Peyer's patch (tissue), 4 donors: ENCODE measurements at regions not wholly inside any gene's neighbourhood (a gene's known extent, or its start where the extent isn't known, plus 50 kb on each side); places are given as distances from the start of the nearest gene placed in this dataset.

Source experiments
- DNase-seq, 3 donors: peaks; one replicate each; pipeline ENCODE4 v3.0.0-alpha.2; 2017 to 2019
- H3K27ac ChIP-seq, 4 donors: fragments of 200-600 bp; sonication (generic); one replicate each; pipeline ENCODE4 v1.5.1; 2016 to 2019
- H3K27me3 ChIP-seq, 2 donors: fragments of 200-600 bp; sonication (generic); one replicate each; pipeline ENCODE4 v1.5.1; 2019
- H3K36me3 ChIP-seq, 3 donors: fragments of 200-600 bp; sonication (generic); one replicate each; pipeline ENCODE4 v1.5.1; 2016 to 2019
- H3K4me1 ChIP-seq, 4 donors: fragments of 200-600 bp; sonication (generic); one replicate each; pipeline ENCODE4 v1.5.1; 2016 to 2019
- H3K4me3 ChIP-seq, 4 donors: fragments of 200-600 bp; sonication (generic); 1 replicate in 3 of 4; 2 replicates in 1 of 4; pipeline ENCODE4 v1.5.1; 2016 to 2019; ENCODE audit warnings: mild to moderate bottlenecking in 1 of 4
- H3K9me3 ChIP-seq, 4 donors: fragments of 200-600 bp; sonication (generic); one replicate each; pipeline ENCODE4 v1.5.1; 2016 to 2019; ENCODE audit warnings: mild to moderate bottlenecking in 1 of 4
- POLR2A ChIP-seq, 2 donors: fragments of 450-650 bp; IDR thresholded peaks; one replicate each; pipeline ENCODE4 v1.5.1; 2017; ENCODE audit warnings: antibody characterized with exemption in 2 of 2, mild to moderate bottlenecking in 2 of 2, moderate library complexity in 2 of 2
- TF ChIP-seq, protein P1 (sequence below), 6 experiments: fragments of 450-650 bp in 4 of 6; fragments of 200-600 bp in 2 of 6; sonication (generic) in 1 of 6; IDR thresholded peaks; one replicate each; pipeline ENCODE4 v1.5.1; 2017 to 2019; ENCODE audit warnings: antibody characterized with exemption in 6 of 6, mild to moderate bottlenecking in 3 of 6, moderate library complexity in 1 of 6

DNA sequence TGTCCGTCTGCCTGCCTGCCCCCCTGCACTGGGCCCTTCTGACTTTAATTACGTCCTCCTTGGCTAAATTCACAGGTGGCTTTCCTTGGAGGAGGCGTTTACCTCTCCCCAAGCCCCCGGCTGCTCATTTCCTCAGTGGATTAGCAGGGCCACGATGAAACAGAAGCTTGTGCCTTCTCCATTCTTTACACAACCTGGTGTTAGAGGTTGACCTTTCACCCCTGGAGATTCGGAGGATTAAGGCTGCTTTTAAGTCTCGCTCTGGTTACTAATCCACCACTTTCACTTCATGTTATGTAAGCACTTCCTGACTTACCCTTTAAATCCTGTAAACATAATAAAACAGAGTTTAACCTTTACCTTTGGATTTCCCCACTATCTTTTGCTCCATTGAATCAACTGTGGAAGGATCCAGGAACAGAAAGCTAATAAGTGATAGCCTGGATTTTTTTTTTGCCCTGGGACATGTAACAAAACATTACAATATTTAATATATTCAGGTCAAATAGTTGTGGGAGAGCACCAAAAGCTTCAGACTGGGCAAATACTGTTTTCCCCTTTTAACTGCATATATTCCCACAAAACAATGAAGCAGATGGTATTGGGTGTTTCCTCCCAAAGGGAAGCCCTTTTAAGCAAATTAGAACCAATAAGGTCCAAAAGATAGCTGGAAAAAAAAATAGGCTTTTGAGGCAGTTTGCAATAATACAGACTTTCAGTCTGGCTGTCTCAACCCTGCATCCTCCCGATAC lies 370.2 kb downstream of the EN1 start:
- no peaks in the 10 kb centered on the region for H3K4me1 ChIP-seq
- TF ChIP-seq, protein P1, sequence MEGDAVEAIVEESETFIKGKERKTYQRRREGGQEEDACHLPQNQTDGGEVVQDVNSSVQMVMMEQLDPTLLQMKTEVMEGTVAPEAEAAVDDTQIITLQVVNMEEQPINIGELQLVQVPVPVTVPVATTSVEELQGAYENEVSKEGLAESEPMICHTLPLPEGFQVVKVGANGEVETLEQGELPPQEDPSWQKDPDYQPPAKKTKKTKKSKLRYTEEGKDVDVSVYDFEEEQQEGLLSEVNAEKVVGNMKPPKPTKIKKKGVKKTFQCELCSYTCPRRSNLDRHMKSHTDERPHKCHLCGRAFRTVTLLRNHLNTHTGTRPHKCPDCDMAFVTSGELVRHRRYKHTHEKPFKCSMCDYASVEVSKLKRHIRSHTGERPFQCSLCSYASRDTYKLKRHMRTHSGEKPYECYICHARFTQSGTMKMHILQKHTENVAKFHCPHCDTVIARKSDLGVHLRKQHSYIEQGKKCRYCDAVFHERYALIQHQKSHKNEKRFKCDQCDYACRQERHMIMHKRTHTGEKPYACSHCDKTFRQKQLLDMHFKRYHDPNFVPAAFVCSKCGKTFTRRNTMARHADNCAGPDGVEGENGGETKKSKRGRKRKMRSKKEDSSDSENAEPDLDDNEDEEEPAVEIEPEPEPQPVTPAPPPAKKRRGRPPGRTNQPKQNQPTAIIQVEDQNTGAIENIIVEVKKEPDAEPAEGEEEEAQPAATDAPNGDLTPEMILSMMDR (IDR thresholded peaks at IDR 0.05) = no peak
- no peak for TF ChIP-seq POLR2A (IDR thresholded peaks at IDR 0.05)
- H3K36me3 ChIP-seq = no peaks in the 10 kb centered on the region
- H3K27ac ChIP-seq = no peak overlapping the region
- H3K9me3 ChIP-seq = no peaks in the 10 kb centered on the region
- DNase-seq = no peak
- no peaks in the 10 kb centered on the region for H3K27me3 ChIP-seq
- no peak overlapping the region for H3K4me3 ChIP-seq

DNA sequence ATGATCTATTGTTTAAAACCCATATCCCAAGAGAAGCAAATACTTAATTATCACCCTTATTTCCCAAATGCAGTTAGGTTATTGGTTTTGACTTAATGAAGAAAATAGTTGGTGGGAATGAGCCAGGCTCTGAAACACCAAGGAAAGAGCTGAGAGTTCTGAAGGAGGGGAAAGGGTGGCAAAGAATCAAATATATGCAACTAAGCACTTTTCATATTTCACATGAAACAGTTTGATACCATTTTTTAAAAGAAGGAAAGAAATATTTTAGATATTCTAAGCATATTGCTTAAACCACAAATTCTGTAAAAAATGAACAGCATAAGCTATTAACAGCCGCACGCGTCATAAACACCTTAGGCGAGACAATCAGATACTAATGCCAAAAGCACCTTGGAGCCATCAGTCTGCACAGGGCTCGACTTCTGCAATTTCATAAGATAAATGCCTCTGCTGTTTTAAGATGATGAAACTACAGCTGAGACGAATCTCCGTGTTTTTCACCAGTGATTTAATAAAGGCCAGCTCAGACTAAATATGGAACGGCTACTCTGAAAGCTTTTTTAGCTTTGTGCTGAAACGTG lies 371.7 kb downstream of the EN1 start:
- Histone ChIP-seq H3K36me3 (no peaks in the 10 kb centered on the region), H3K27me3 (no peaks in the 10 kb centered on the region), H3K4me1 (no peaks in the 10 kb centered on the region), H3K9me3 (no peaks in the 10 kb centered on the region), H3K27ac (no peak overlapping the region), H3K4me3 (no peak overlapping the region)
- DNase-seq = no peak
- TF ChIP-seq, protein P1 (IDR thresholded peaks at IDR 0.05) = no peak
- TF ChIP-seq POLR2A (IDR thresholded peaks at IDR 0.05) = no peak

DNA sequence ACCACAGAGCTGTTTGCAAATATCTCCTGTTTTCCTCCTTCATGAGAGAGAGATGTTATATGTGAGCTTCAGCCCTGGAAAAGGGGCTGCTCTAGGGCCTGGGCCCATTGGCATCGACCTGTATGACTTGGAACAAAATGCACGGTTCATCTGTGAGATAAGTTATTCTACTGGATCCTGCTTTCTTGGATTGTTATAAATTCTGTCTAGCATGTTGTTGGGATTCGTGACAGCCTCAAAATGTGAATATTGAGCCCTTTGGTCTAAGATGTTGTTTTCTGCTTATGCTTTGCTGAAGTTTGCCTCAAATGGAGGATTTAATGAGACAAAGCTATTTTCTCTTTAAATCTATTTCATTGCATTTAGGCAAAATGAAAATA lies 372.9 kb downstream of the EN1 start:
- H3K36me3 ChIP-seq = no peaks in the 10 kb centered on the region
- H3K4me3 ChIP-seq = no peak overlapping the region
- H3K9me3 ChIP-seq = no peaks in the 10 kb centered on the region
- no peak for DNase-seq
- H3K27me3 ChIP-seq = no peaks in the 10 kb centered on the region
- H3K4me1 ChIP-seq = no peaks in the 10 kb centered on the region
- TF ChIP-seq, protein P1 (IDR thresholded peaks at IDR 0.05) = no peak
- no peak for TF ChIP-seq POLR2A (IDR thresholded peaks at IDR 0.05)
- H3K27ac ChIP-seq = no peak overlapping the region

DNA sequence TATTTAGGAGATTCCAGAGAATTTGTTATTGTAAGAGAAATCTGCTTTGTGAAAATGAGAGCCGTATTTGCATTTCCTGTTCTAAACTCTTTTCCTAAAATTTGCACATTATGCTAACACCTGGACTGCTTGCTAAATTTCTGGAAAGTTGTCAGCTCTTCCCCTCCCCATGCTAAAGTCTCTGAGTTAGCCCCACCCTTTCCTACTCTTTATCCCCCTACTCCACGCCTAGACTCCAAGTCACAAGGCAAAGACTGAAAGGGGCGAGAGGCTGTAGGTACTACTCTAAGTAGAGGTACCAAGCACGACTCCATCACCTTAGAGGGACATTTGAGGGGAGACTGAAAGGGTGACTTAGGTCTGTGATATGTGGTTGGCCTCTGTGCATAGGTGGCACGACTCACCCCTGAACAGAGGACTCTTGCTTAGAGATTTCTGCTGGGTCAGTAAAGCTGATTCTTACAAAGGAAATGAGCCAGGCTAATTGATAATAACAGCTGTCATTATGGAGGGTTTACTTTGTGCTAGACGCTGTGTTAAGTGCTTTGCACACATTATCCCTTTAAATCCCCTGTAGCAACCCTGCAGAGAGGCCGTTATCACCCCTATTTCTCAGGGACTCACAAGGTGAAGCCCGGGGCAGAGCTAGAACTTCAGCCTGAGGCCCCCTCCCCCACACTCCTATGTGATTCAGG lies 373.5 kb downstream of the EN1 start:
- Histone ChIP-seq H3K9me3 (no peaks in the 10 kb centered on the region), H3K4me1 (no peaks in the 10 kb centered on the region), H3K27ac (no peak overlapping the region), H3K4me3 (no peak overlapping the region), H3K36me3 (no peaks in the 10 kb centered on the region), H3K27me3 (no peaks in the 10 kb centered on the region)
- DNase-seq = no peak
- TF ChIP-seq, protein P1 (IDR thresholded peaks at IDR 0.05) = no peak
- no peak for TF ChIP-seq POLR2A (IDR thresholded peaks at IDR 0.05)

DNA sequence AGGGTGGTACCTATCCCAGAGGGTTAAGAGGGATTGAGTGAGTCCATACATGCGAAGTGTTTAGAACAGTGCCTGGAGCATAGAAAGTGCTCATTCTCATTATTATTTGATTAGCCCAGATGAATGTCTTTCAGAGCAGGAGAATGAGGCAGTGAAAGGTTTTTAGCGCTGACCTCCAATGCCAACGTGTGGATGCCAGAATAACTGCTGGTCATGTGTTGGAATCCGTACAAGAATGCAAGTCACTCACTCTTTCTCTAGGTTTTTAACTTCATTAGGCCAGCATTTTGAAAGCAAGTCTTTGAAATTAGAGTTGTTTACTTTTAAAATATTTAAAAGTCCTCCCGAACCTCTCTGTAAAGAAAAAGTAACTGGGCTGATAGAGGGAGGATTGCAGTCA lies 374.2 kb downstream of the EN1 start:
- TF ChIP-seq POLR2A (IDR thresholded peaks at IDR 0.05) = no peak
- TF ChIP-seq, protein P1 (IDR thresholded peaks at IDR 0.05) = no peak

More for the DNA sequence above, 374.2 kb downstream of the EN1 start:
- H3K27me3 ChIP-seq = no peaks in the 10 kb centered on the region
- H3K36me3 ChIP-seq = no peaks in the 10 kb centered on the region
- H3K9me3 ChIP-seq = no peaks in the 10 kb centered on the region
- no peak overlapping the region for H3K27ac ChIP-seq
- DNase-seq = no peak
- H3K4me1 ChIP-seq = no peaks in the 10 kb centered on the region
- H3K4me3 ChIP-seq = no peak overlapping the region
